ENCODE measurements at regions not wholly inside any gene's neighbourhood (a gene's known extent, or its start where the extent isn't known, plus 50 kb on each side); places are given as distances from the start of the nearest gene placed in this dataset.

GRCh38 chr14:85295318-85295717 lies 234.6 kb upstream of the FLRT2 start:
- no peak for TF ChIP-seq CTCF (IDR thresholded peaks at IDR 0.05; ENCODE audit: borderline replicate concordance, extremely low read depth, low read length, poor library complexity, severe bottlenecking)
- no peak for TF ChIP-seq EZH2 (IDR thresholded peaks at IDR 0.05; ENCODE audit: borderline replicate concordance, low read depth, low read length, severe bottlenecking)

All from DND-41 (cell line).